Activated T-cell treated with anti-CD3 and anti-CD28 coated beads, Interleukin-2, amount 50 U/mL, for 72 hours (primary cell): ENCODE measurements at regions not wholly inside any gene's neighbourhood (a gene's known extent, or its start where the extent isn't known, plus 50 kb on each side); places are given as distances from the start of the nearest gene placed in this dataset.

Source experiments
- ATAC-seq, 2 donors: fragments of 150-1000 bp; cut with Tn5 transposase; replicated peaks in 1 of 2; 2 replicates each; pipeline ENCODE4 v1.10.0; 2021; ENCODE audit warnings: moderate library complexity in 2 of 2, mild to moderate bottlenecking in 1 of 2
- DNase-seq, 2 donors: peaks; one replicate each; pipeline ENCODE4 v3.0.0; 2021 to 2022; ENCODE audit warnings: mixed read lengths in 1 of 2
- H3K27ac Mint-ChIP-seq: one replicate; pipeline ENCODE4 v1.8.0; 2022; ENCODE audit warnings: mild to moderate bottlenecking, moderate library complexity, mixed read lengths
- H3K27me3 Mint-ChIP-seq: one replicate; pipeline ENCODE4 v1.8.0; 2022; ENCODE audit warnings: low read depth, mixed read lengths
- H3K36me3 Mint-ChIP-seq, 2 donors: one replicate each; pipeline ENCODE4 v1.8.0; 2022; ENCODE audit warnings: mixed read lengths in 2 of 2, mild to moderate bottlenecking in 1 of 2; ENCODE audit not compliant: insufficient read depth in 2 of 2
- H3K4me1 Mint-ChIP-seq: one replicate; pipeline ENCODE4 v1.8.0; 2022; ENCODE audit warnings: low read depth, mixed read lengths
- H3K4me3 Mint-ChIP-seq, 2 donors: one replicate each; pipeline ENCODE4 v1.8.0; 2022; ENCODE audit warnings: mild to moderate bottlenecking in 2 of 2, mixed read lengths in 2 of 2, moderate library complexity in 2 of 2
- H3K9me3 Mint-ChIP-seq, 2 donors: one replicate each; pipeline ENCODE4 v1.8.0; 2022; ENCODE audit warnings: mixed read lengths in 2 of 2

DNA sequence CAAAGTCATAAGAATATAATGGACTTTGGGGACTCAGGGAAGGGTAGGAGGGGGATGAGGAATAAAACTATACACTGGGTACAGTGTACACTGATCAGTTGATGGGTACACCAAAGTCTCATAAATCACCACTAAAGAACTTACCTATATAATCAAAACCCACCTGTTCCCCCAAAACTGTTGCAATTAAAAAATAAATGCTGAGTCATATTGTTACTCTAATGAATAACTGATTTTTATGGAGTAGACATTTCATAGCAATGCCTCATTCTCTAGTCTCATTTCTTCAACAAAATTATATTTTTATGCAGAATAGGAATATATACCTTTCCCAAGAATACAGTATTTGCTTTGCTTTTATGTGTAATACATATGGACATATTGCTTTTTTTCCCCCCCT is 181.2 kb downstream of the ST6GAL2 start:
- Mint-ChIP-seq H3K27ac (no peak overlapping the region), H3K27me3 (peaks cover 4% of the 10 kb centered on the region), H3K9me3 (peaks cover 0 to 4% of the 10 kb centered on the region in 2 donors), H3K36me3 (no peaks in the 10 kb centered on the region), H3K4me1 (no peaks in the 10 kb centered on the region), H3K4me3 (no peak overlapping the region)
- DNase-seq (no peak), ATAC-seq (no peak)

DNA sequence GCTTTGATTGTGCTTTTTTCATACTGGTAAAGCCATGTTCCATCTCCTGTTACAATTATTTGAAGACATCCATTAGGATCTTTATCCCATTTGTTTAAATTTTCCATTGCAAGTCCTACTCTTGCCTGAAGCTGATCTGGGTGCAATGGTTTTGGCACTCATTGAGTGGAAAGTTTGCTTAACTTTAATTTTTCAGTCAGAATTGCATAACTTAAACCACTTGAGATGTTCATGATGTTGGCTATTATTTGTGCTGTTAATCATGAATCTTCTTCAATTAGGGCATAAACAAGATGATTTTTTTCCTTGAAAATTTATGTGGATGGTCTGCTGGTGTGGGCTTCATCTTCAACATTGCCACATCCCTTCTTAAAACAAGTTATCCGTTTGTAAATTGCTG is 180.1 kb downstream of the ST6GAL2 start:
- H3K27me3 Mint-ChIP-seq = peaks cover 4% of the 10 kb centered on the region
- no peaks in the 10 kb centered on the region for H3K36me3 Mint-ChIP-seq
- H3K4me3 Mint-ChIP-seq = no peak overlapping the region
- H3K27ac Mint-ChIP-seq = no peak overlapping the region
- ATAC-seq = no peak
- DNase-seq = no peak
- peaks cover 0 to 4% of the 10 kb centered on the region in 2 donors for H3K9me3 Mint-ChIP-seq
- H3K4me1 Mint-ChIP-seq = no peaks in the 10 kb centered on the region

DNA sequence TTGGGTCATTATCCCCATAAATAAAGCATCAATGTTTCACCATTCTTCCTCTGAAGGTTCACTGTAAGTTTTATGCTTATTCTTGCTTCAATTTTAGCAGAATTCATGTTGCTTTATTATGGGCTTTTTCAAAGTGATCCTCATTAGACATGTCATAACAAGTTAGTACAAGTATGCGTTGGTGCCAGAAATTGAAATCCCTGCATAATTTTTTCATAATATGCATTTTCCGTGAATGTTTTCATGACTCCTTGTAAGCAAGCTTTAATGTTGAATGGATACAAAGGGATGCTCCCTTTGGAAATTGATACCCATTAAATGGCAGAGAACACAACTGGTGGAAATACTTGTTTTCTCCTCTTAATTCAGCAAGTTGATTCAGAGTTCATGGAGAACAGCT is 179.7 kb downstream of the ST6GAL2 start:
- H3K4me1 Mint-ChIP-seq = no peaks in the 10 kb centered on the region
- ATAC-seq (no peak), DNase-seq (no peak)
- no peak overlapping the region for H3K27ac Mint-ChIP-seq
- peaks cover 0 to 4% of the 10 kb centered on the region in 2 donors for H3K9me3 Mint-ChIP-seq
- peaks cover 4% of the 10 kb centered on the region for H3K27me3 Mint-ChIP-seq
- H3K36me3 Mint-ChIP-seq = no peaks in the 10 kb centered on the region
- no peak overlapping the region for H3K4me3 Mint-ChIP-seq

DNA sequence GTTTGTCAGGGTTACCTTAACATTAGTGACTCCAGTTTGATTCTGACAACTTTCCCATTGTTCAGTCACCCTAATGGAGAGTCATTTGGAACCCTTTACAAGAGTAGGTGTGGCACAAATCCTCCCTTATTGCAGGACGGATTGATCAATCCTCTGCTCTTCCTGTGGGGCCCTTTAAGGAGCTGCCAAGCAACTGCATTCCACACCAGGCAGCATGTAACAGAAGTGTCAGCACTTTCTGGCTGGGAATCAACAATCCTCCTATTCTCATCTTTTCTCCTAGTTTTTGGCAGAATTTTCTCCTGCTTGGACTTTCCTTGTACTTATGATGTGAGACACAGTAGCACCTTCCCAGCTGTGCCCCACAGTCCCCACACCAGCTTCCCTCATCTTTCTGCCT is 177.8 kb downstream of the ST6GAL2 start:
- Mint-ChIP-seq H3K27me3 (peaks cover 4% of the 10 kb centered on the region), H3K4me1 (no peaks in the 10 kb centered on the region), H3K27ac (no peak overlapping the region), H3K36me3 (no peaks in the 10 kb centered on the region), H3K9me3 (peaks cover 3 to 4% of the 10 kb centered on the region in 2 donors), H3K4me3 (no peak overlapping the region)
- DNase-seq (no peak), ATAC-seq (no peak)

DNA sequence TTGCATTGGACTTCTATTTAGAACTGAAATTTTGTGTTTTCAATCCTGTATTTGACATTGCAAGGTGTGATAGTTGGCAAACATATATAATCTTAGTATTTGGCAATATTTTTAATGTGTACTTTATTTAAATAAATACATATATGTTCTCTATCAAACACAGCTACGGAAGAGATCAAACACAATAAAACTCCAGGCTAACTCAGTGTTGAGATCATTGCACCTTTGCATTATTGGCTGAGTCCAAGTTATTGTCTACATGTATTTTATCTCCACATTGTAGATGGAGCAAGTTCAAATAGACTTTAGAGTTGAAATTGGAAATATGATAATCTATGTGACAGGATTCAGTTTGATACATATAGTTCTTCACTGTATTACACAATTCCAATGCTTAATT is 176.7 kb downstream of the ST6GAL2 start:
- Mint-ChIP-seq H3K27me3 (peaks cover 4% of the 10 kb centered on the region), H3K9me3 (peaks cover 3 to 4% of the 10 kb centered on the region in 2 donors), H3K36me3 (no peaks in the 10 kb centered on the region), H3K4me3 (no peak overlapping the region), H3K27ac (no peak overlapping the region), H3K4me1 (no peaks in the 10 kb centered on the region)
- DNase-seq = no peak
- ATAC-seq = no peak

DNA sequence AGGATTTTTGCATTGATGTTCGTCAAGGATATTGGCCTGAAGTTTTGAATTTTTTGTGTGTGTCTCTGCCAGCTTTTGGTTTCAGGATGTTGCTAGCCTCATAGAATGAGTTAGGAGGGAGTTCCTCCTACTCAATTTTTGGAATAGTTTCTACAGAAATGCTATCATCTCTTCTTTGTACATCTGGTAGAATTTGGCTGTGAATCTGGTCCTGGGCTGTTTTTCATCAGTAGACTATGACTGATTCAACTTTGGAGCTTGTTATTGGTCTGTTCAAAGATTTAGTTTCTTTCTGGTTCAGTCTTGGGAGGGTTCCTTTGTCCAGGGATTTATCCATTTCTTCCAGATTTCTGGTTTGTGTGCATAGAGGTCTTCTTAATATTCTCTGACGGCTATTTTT is 166.7 kb downstream of the ST6GAL2 start:
- peaks cover 0 to 2% of the 10 kb centered on the region in 2 donors for H3K9me3 Mint-ChIP-seq
- DNase-seq = no peak
- no peak for ATAC-seq
- no peak overlapping the region for H3K27ac Mint-ChIP-seq
- H3K27me3 Mint-ChIP-seq = peaks cover 10% of the 10 kb centered on the region
- H3K4me1 Mint-ChIP-seq = no peaks in the 10 kb centered on the region
- H3K36me3 Mint-ChIP-seq = no peaks in the 10 kb centered on the region
- no peak overlapping the region for H3K4me3 Mint-ChIP-seq

DNA sequence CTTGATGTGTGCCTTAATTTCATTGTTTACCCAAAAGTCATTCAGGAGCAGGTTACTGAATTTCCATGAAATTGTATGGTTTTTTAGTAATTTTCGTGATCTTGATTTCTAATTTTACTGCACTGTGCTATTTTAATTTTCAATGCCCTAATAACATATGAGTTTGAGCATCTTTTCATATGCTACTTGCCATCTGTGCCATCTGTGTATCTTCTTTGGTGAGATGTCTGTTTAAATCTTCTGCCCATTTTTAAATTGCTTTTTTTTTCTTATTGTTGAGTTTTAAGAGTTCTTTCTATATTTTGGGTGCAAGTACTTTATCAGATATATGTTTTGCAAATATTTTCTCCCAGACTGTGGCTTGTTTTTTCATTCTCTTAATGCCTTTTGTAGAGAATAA is 165.9 kb downstream of the ST6GAL2 start:
- H3K27me3 Mint-ChIP-seq = peaks cover 10% of the 10 kb centered on the region
- H3K4me3 Mint-ChIP-seq = no peak overlapping the region
- ATAC-seq (no peak), DNase-seq (no peak)
- H3K9me3 Mint-ChIP-seq = peaks cover 0 to 5% of the 10 kb centered on the region in 2 donors
- no peaks in the 10 kb centered on the region for H3K4me1 Mint-ChIP-seq
- no peaks in the 10 kb centered on the region for H3K36me3 Mint-ChIP-seq
- no peak overlapping the region for H3K27ac Mint-ChIP-seq

DNA sequence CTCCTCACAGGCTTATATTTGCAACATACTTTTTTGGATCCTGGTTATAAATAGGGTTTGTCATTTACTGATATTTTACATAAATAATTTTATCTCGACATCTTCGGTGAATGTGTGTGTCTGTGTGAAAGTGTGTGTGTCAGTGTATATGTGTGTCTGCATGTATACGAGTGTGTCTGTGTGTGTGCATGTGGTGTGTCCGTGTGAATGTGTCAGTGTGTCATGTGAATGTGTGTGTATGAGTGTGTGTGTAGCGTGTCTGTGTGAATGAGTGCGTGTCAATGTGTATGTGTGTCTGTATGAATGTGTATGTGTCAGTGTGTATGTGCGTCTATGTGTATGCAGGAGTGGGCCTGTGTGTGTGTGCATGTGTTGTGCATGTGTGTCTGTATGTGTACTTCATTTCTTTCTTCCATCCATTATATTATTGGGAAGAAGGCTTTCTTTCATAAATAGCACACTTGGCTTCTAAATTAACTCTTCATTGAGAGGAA is 161.6 kb downstream of the ST6GAL2 start:
- no peak overlapping the region for H3K27ac Mint-ChIP-seq
- no peaks in the 10 kb centered on the region for H3K36me3 Mint-ChIP-seq
- ATAC-seq (no peak), DNase-seq (no peak)
- H3K4me1 Mint-ChIP-seq = no peaks in the 10 kb centered on the region
- H3K27me3 Mint-ChIP-seq = peaks cover 10% of the 10 kb centered on the region
- peaks cover 2 to 3% of the 10 kb centered on the region in 2 donors for H3K9me3 Mint-ChIP-seq
- no peak overlapping the region for H3K4me3 Mint-ChIP-seq

DNA sequence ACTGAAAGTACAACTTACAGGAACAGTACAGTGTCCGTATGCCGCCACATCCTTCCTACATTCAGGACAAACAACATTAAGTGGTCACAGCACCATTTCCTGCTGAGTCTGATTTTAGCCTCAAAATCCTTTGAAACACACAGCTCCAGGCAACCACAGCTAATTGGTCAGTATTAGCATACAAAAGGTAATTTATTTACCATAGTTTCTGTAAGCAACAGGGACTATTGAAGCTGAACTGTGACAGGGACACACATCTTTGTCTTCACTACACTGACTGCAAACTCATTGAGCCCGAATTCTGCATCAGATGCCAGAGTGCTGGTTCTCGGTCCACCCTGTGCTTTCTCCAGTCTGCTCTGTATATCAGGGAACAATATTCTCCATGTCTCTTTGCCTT is 151.8 kb downstream of the ST6GAL2 start:
- DNase-seq (no peak), ATAC-seq (no peak)
- Mint-ChIP-seq H3K4me3 (no peak overlapping the region), H3K36me3 (no peaks in the 10 kb centered on the region), H3K27ac (no peak overlapping the region), H3K9me3 (peaks cover 2 to 6% of the 10 kb centered on the region in 2 donors), H3K4me1 (no peaks in the 10 kb centered on the region), H3K27me3 (no peaks in the 10 kb centered on the region)

DNA sequence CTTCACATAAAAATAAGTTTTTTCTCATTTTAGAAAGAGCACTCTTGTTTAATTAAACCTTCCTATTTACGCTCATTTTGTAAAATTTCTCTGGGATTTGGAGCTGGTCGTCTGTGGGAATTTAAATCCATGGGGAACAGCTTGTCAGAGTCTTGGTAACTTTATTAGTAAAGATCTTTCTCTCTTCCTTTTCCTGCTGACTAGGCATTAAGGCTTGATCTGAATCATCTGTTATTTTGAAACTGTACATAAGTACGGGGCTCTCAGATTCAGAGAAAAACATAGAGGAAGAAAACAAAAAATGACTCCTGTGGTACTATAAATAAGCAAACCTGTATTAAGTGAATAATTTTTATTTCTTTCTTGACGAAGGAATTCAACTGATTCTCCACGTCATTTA is 150.2 kb downstream of the ST6GAL2 start:
- Mint-ChIP-seq H3K36me3 (no peaks in the 10 kb centered on the region), H3K27ac (no peak overlapping the region), H3K27me3 (no peaks in the 10 kb centered on the region), H3K4me3 (no peak overlapping the region), H3K4me1 (no peaks in the 10 kb centered on the region), H3K9me3 (peaks cover 2 to 6% of the 10 kb centered on the region in 2 donors)
- no peak for DNase-seq
- ATAC-seq = no peak

DNA sequence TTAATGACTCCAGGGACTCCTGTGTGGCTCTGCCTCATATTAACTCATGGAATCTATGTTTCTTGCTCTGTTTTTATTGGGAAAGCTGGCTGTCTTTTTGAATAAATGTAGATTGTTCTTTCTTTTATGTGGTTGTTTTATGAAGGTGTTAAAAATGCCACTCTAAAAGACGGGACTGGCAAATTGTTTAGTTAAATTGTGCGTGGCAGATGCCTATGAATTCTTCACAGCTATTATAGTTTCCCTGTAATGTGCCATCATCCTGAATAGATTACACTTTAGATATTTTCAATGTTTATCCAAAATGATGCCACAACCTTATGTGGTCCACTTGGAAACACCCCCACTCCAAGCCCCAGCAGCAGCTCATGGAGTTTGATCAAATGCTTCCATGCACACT is 149.7 kb downstream of the ST6GAL2 start:
- Mint-ChIP-seq H3K4me3 (no peak overlapping the region), H3K27me3 (no peaks in the 10 kb centered on the region), H3K9me3 (peaks cover 2 to 6% of the 10 kb centered on the region in 2 donors), H3K4me1 (no peaks in the 10 kb centered on the region), H3K36me3 (no peaks in the 10 kb centered on the region), H3K27ac (no peak overlapping the region)
- ATAC-seq (no peak), DNase-seq (no peak)

DNA sequence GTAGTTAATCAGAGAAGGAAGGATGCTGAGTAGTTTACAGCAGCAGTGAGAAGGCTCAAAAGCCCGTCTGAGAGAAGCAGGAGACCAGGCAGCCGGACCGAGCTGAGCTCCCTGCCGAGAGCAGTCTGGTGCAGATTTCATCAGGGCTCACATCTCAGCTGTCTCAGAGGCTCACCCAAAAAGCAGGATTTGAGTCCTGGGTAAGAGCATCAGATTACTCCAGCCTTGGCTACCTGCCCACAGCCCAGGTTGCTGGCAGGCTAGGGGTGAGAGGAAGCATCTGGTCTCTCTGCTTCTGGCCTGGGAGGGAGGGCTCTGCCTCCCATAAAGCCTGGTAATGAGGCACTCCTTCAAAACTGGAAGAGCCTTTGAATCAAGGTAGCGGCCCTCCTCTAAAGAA is 140.5 kb downstream of the ST6GAL2 start:
- ATAC-seq (no peak), DNase-seq (no peak)
- Mint-ChIP-seq H3K27me3 (no peaks in the 10 kb centered on the region), H3K4me3 (no peak overlapping the region), H3K27ac (no peak overlapping the region), H3K36me3 (no peaks in the 10 kb centered on the region), H3K9me3 (no peaks in the 10 kb centered on the region), H3K4me1 (no peaks in the 10 kb centered on the region)

DNA sequence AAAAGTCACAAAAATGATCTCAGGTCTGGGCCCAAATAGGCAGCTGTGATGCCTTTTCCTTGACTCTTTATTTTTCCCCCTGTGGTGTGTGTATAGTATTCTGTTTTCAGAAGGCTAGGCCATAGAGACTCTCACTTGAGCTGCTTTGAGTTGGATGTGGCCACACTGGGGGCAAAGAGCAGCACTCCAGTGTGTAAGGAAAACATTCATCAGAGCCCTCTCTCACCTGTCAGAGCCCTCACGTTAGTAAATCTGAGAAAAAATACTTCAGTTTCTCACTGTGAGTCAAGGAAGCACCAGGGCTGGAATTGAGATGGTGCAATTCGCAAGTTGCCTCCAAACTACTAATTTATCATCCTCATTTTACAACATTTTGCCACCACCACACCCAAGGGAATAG is 136.1 kb downstream of the ST6GAL2 start:
- no peak for ATAC-seq
- no peaks in the 10 kb centered on the region for H3K27me3 Mint-ChIP-seq
- no peak overlapping the region for H3K4me3 Mint-ChIP-seq
- no peak overlapping the region for H3K27ac Mint-ChIP-seq
- DNase-seq = no peak
- peaks cover 0 to 3% of the 10 kb centered on the region in 2 donors for H3K9me3 Mint-ChIP-seq
- no peaks in the 10 kb centered on the region for H3K36me3 Mint-ChIP-seq
- H3K4me1 Mint-ChIP-seq = no peaks in the 10 kb centered on the region
